GM18867 (cell line): ENCODE measurements at regions not wholly inside any gene's neighbourhood (a gene's known extent, or its start where the extent isn't known, plus 50 kb on each side); places are given as distances from the start of the nearest gene placed in this dataset.

Source experiments
- ATAC-seq: cut with Tn5 transposase; IDR thresholded peaks from one replicate; pipeline ENCODE4 v1.9.1; 2021; ENCODE audit warnings: mild to moderate bottlenecking, moderate library complexity; ENCODE audit not compliant: unreplicated experiment

GRCh38 chr2:150417278-150417677, 70.2 kb downstream of the RND3 start:
- ATAC-seq = no peak

DNA sequence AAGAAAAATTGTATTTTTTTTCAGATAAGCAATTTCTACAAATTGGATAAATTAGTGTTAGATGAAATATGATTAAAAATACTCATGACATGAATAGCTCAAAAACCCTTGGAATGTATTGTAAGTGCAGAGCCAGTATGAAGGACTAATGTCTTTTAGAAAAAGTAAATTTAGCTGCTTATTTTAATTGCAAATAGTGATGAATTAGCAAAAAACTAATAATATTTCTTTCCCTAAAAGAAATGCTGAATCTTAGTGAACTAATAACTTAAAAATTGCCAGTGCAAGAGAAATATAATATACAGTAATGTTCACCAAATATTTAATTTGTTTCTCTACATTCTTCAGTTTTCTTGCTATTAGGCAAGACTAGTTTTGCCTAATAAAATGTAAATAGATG, 72.4 kb downstream of the RND3 start:
- no peak for ATAC-seq

DNA sequence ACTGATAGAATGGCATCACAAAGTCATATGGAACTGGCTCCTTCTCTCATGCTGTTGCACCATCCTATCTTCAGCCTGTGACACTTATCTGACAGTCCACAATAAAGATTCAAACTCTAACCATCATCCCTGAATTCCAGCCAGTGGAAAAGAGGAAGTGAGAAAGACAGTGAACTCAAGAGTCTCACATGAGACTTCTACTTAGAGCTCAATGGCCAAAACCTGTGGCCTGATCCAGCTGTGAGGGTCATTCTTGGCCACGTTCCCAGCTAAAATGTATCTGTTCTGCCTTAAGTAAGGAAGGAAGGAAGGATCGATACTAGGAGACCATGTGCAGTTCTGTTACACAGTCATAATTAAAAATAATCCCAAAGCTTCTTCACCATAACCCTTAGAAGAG, 73.6 kb downstream of the RND3 start:
- ATAC-seq = peak; percentile 48

GRCh38 chr2:150413366-150413765, 74.1 kb downstream of the RND3 start:
- ATAC-seq = no peak

DNA sequence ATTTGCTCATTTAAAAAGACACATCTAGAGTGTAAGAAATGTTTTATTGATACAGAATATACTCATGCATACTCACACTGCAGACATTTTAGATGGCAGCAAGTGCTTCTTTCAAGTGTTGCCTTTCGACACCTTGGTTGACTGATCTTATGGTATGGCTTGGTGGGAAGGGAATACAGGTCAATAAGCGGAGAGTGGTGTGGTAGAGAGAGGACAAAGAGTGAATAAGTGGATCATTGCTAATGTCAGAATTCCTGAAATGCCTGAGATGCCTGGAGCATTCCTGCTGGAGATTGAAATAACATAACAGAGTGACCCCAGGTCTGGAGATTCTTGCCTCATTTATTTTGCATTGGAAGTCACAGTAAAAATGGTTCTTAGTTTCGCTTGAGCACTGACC, 76.7 kb downstream of the RND3 start:
- no peak for ATAC-seq

DNA sequence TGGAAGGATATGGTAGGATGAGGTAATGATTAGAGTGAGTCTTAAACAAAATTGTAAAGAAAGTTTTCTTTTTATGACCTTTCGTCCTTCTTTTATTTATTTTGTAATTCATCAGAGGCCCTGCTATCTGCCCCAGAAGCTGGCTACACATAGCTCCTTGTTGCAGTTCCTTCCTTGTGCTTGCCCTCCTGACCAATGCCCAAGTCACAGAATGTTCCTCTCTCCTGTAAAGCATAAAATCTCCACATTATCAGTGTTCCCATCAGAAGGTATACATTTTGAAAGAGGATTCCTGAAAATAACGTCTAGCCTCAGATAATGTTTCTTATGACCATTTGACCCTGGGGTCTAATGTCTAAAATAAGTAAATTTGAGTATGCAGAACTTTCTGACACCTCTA, 78.3 kb downstream of the RND3 start:
- ATAC-seq = no peak

DNA sequence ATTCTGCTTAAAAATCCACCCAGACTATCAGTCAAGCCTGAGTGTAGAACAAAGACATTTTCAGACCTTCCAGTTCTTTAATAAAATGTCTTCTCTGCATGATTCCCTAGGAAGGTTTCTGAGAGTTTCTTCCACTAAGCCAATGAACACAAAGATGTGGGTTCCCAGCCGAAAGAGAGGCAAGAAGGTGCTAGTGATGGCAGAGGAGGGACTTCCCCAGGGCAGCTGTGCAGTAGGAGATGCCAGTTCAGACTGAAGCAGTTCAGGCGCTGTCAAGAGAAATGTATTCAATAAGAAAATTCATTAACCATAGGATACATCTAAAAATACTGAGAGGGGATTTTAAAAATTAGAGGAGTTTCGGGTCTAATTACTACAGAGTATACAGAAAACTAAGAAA, 83.3 kb downstream of the RND3 start:
- ATAC-seq = peak; percentile 65

GRCh38 chr2:150403457-150403856, 84.0 kb downstream of the RND3 start:
- peak; percentile 99 for ATAC-seq

DNA sequence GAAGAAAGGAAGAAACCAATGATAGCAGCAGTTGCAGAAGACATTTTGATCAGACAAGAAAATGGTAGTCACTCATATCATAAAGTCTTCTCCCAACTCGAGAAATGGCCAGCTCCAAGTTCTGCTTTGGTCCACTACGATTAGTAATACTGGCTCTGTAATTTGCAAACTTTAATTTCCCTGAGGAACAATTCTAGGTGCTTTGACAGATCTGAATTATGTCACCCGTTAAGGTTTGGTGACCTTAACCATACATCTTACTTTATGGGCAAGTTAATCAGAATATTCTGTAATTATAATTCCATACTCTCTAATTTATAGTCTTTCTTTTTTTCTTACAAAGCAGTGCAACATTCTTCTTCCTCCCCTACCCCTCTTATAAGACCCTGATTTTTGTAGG, 84.5 kb downstream of the RND3 start:
- ATAC-seq = no peak

DNA sequence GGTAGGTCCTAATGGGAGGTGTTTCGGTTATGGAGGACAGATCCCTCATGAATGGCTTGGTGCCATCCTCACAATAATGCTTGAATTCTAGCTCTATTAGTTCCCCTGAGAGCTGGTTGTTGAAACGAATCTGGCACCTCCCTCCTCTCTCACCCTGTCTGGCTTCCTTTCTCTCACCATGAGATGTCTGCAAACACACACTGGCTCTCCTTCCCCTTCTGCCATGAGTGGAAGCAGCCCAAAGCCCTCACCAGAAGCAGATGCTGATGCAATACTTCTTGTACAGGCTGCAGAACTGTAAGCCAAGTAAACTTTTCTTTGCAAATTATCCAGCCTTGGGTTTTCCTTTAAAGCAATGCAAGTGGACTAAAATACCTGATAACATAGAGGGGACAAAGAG, 86.6 kb downstream of the RND3 start:
- ATAC-seq = no peak

- no peak for ATAC-seq
These were observed 94.9 kb downstream of the RND3 start for GRCh38 chr2:150392614-150393013.

GRCh38 chr2:150391779-150392178, 95.7 kb downstream of the RND3 start:
- peak; percentile 99 for ATAC-seq

DNA sequence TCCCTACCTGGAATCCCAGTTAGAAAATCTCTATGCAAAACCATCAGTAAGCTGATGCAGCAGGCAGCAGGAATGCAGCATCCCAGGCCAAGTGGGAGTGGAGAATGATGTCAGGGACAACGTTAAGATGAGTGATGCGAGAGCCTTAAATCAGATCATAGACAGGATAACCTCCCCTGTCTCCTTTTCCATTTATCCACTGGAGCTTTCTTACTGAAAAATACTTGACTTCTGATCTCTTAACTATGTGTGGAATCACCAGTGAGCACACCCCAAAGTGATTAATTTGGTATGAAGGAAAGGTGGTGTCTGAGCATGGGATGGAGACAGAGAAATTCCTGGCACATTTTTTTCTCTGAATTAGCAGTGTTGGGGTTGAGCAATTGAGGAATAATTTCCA, 98.0 kb downstream of the RND3 start:
- ATAC-seq = no peak

DNA sequence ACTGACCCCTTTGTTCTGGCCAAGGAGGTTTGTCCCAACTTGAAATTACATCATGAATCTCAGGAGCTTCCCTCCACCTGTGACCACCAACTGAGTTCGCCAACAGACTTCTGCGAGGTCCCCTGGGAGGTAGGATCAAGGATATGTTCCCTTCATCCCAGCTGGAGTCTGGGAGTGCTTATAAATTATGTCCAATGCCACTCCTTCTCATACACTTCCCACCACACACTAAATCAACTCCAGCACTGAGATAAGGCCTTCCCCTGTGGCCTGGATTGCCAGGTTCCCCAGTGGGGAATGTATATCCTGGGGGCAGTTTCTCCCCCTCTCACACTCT, 99.2 kb downstream of the RND3 start:
- no peak for ATAC-seq

DNA sequence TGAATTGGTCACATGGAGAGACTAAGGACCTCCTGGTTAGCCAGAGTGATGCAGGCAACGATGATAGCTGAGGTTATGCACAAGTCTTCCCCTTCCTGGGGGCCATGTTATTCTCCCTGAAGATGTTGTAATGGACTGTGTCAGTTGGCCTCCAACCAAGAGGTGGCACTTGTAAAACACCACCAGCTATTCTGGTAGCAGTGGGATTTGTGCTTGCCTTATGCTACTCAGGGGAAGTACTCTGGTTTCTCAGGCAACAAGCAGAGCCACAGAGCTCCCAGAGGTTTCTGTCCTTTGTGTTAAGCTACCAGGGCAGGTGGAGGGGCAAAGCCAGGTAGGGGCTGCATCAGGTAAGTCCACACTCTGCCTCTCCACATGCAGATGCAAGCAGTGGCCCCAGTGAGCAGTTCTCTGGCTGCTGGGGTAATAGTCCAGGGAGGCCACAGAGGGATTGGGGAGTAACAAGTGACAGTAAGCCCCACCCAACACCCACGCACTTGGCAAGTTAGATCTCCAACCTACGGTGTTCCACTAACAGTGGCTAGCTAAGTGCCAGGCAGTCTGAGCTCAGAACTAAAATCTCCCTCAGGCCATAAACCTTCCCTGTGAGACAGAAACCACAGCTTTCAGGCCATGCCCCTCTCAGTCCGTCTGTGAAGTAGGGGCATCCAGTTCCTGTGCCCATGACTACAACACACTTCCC, 99.7 kb downstream of the RND3 start:
- no peak for ATAC-seq

- ATAC-seq = no peak
These were observed 102.3 kb downstream of the RND3 start for GRCh38 chr2:150385211-150385610.

DNA sequence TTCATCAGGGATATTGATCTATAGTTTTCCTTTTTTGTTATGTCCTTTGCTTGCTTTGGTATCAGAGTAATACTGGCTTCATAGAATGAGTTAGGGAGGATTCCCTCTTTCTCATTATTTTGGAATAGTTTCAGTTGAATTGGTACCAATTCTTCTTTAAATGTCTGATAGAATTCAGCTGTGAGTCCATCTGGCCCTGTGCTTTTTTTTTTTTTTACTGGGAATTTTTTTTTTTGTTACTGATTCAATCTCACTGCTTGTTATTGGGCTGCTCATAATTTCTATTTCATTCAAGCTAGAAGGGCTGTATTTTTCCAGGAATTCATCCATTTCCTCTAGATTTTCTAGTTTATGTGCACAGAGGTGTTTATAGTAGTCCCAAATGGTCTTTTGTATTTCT, 103.9 kb downstream of the RND3 start:
- ATAC-seq = no peak

DNA sequence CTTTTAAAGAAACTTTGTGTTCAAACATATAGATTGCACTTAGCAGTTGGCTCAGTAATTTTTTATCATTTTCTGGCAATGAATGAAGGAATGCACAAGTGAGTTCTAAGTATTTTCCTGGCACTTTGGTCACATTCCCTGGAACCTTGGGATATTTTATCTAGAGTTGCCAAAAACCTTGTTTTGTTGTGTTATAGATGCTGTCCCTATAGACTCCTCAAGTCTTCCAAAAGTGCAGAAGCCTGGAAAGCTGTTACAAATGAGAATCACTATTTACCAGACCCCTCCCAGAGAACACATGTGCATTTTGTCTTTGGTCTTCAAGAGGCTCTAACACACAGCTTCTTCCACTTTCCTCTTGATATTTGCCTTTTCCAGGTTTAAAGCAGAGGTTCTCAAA, 108.3 kb downstream of the RND3 start:
- no peak for ATAC-seq

- no peak for ATAC-seq
These were observed 108.8 kb downstream of the RND3 start for GRCh38 chr2:150378686-150379085.

- no peak for ATAC-seq
These were observed 110.7 kb downstream of the RND3 start for GRCh38 chr2:150376553-150377335.

DNA sequence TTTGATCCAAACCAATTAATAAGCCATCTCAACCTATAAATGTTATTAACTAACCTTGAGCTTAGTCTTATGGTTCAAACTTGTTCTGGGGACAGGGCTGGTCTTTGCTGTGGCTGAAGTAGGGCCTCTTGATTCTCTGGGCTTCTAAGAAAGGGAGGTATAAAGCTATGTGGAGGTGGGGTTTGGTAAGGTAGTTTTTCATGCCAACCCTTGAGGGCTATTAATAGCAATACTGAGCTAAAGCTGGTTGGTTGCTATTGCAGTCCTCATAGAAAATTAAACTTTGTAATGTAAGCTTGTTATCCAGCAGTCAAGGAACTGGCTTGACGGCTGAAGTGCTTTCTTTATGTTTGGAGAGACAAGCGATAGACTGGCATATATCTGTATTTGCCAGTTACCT, 112.1 kb downstream of the RND3 start:
- no peak for ATAC-seq

- ATAC-seq = no peak
These were observed 113.0 kb downstream of the RND3 start for GRCh38 chr2:150374492-150374891.

GRCh38 chr2:150373374-150373773, 114.1 kb downstream of the RND3 start:
- no peak for ATAC-seq
